SH-SY5Y (cell line): ENCODE measurements at regions not wholly inside any gene's neighbourhood (a gene's known extent, or its start where the extent isn't known, plus 50 kb on each side); places are given as distances from the start of the nearest gene placed in this dataset.

ENCODE experiments used
- GATA2 ChIP-seq: IDR thresholded peaks from 2 replicates; pipeline ENCODE4 v1.6.1; 2011; ENCODE audit warnings: mild to moderate bottlenecking, low read depth, low read length
- GATA3 ChIP-seq: IDR thresholded peaks from 2 replicates; pipeline ENCODE4 v1.6.1; 2011; ENCODE audit warnings: low read depth, mild to moderate bottlenecking, low read length, moderate library complexity

DNA sequence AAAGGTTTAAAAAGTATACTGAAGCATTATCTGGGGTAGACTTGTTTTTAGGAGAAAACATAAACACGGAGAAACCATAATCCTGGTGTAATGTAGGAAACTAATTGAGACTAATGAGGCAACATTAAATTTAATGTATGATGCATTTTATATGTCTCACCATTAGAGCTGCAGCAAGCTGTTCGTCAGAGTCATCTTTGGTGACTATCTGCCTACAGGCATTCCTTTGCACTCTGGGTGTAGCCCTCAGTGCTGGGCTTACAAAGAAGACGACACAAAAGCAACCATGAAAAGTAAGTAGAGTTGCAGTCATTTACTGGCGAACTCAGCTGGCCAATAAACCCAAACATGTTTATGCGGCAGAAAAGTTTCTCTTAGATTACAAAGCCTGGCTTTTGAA is 415.3 kb upstream of the ZEB2 start:
- no peak for TF ChIP-seq GATA2
- no peak for TF ChIP-seq GATA3
